Activated B cell treated with CpG ODN at 0.5 μM for 24 hours (primary cell): ENCODE measurements at regions not wholly inside any gene's neighbourhood (a gene's known extent, or its start where the extent isn't known, plus 50 kb on each side); places are given as distances from the start of the nearest gene placed in this dataset.
"Not testable (repeated sequence)": the region's sequence is repeated elsewhere in the genome, so short reads cannot be mapped to it uniquely, and the experiment has no call there.

Experiments used
- ATAC-seq: fragments of 200-7000 bp; cut with Tn5 transposase; one replicate; pipeline ENCODE4 v1.10.0; 2021; ENCODE audit warnings: low read depth, mild to moderate bottlenecking, moderate library complexity
- CTCF ChIA-PET: fragments of 350-600 bp; sonication (Branson Sonifier 250); formaldehyde crosslinking; loops from one replicate; lab custom pipeline; 2021; ENCODE audit warnings: antibody characterized with exemption; lab: Charles Lee
- POLR2A ChIA-PET: fragments of 350-600 bp; sonication (Branson Sonifier 250); formaldehyde crosslinking; loops from one replicate; lab custom pipeline; 2021; ENCODE audit warnings: antibody characterized with exemption; lab: Charles Lee
- DNase-seq: peaks from one replicate; pipeline ENCODE4 v3.0.0; 2022
- H3K27ac Mint-ChIP-seq: one replicate; pipeline ENCODE4 v1.8.0; 2020; ENCODE audit warnings: mixed read lengths
- H3K27me3 Mint-ChIP-seq: one replicate; pipeline ENCODE4 v1.8.0; 2021; ENCODE audit warnings: mixed read lengths
- H3K36me3 Mint-ChIP-seq: one replicate; pipeline ENCODE4 v1.8.0; 2021; ENCODE audit warnings: low read depth, mixed read lengths
- H3K4me1 Mint-ChIP-seq: one replicate; pipeline ENCODE4 v1.8.0; 2021; ENCODE audit warnings: mixed read lengths
- H3K4me3 Mint-ChIP-seq: one replicate; pipeline ENCODE4 v1.8.0; 2020; ENCODE audit warnings: mild to moderate bottlenecking, mixed read lengths
- H3K9me3 Mint-ChIP-seq: one replicate; pipeline ENCODE4 v1.8.0; 2020; ENCODE audit warnings: mixed read lengths
- CTCF ChIP-seq: fragments of 200-600 bp; IDR thresholded peaks from one replicate; pipeline ENCODE4 v1.8.0; 2022; ENCODE audit warnings: antibody characterized with exemption, mild to moderate bottlenecking
- intact Hi-C: fragments of 100-400 bp; cut with micrococcal nuclease; formaldehyde crosslinking; loops from one replicate; pipeline ENCODE4 v1.15.1; 2024

GRCh38 chr2:91839904-91840868, 3031.0 kb upstream of the TEKT4 start:
- no peak overlapping the region for H3K27ac Mint-ChIP-seq
- TF ChIP-seq CTCF, result no peak
- ChIA-PET CTCF (no interaction called here), POLR2A (no interaction called here)
- no peak overlapping the region for H3K4me3 Mint-ChIP-seq
- intact Hi-C loops, result no loop called here
- ATAC-seq (no peak), DNase-seq (no peak)
- no peaks in the 10 kb centered on the region for H3K9me3 Mint-ChIP-seq
- H3K36me3 Mint-ChIP-seq, result no peaks in the 10 kb centered on the region
- peaks cover 3% of the 10 kb centered on the region for H3K4me1 Mint-ChIP-seq
- H3K27me3 Mint-ChIP-seq, result peaks cover 20% of the 10 kb centered on the region

- DNase-seq, CTCF ChIA-PET, H3K4me1 Mint-ChIP-seq, H3K36me3 Mint-ChIP-seq, H3K9me3 Mint-ChIP-seq, POLR2A ChIA-PET, H3K27ac Mint-ChIP-seq, intact Hi-C loops, H3K4me3 Mint-ChIP-seq, ATAC-seq: not testable (repeated sequence)
- peaks cover 21% of the 10 kb centered on the region for H3K27me3 Mint-ChIP-seq
These were observed 3029.0 kb upstream of the TEKT4 start for GRCh38 chr2:91842264-91842663.

GRCh38 chr2:91842913-91843312, 3028.3 kb upstream of the TEKT4 start:
- H3K4me1 Mint-ChIP-seq, DNase-seq, H3K27ac Mint-ChIP-seq, CTCF ChIA-PET, H3K4me3 Mint-ChIP-seq, intact Hi-C loops, POLR2A ChIA-PET, H3K36me3 Mint-ChIP-seq, ATAC-seq, H3K9me3 Mint-ChIP-seq: not testable (repeated sequence)
- H3K27me3 Mint-ChIP-seq, result peaks cover 21% of the 10 kb centered on the region

- CTCF ChIA-PET, H3K27ac Mint-ChIP-seq, ATAC-seq, intact Hi-C loops, H3K36me3 Mint-ChIP-seq, DNase-seq, POLR2A ChIA-PET, H3K4me1 Mint-ChIP-seq, H3K9me3 Mint-ChIP-seq, H3K4me3 Mint-ChIP-seq: not testable (repeated sequence)
- peaks cover 21% of the 10 kb centered on the region for H3K27me3 Mint-ChIP-seq
These were observed 3027.3 kb upstream of the TEKT4 start for GRCh38 chr2:91843723-91844450.

- peaks cover 21% of the 10 kb centered on the region for H3K27me3 Mint-ChIP-seq
- H3K4me3 Mint-ChIP-seq, CTCF ChIA-PET, H3K4me1 Mint-ChIP-seq, H3K9me3 Mint-ChIP-seq, POLR2A ChIA-PET, H3K27ac Mint-ChIP-seq, ATAC-seq, intact Hi-C loops, H3K36me3 Mint-ChIP-seq, DNase-seq: not testable (repeated sequence)
These were observed 3026.8 kb upstream of the TEKT4 start for GRCh38 chr2:91844451-91844825.

GRCh38 chr2:91846388-91846787, 3024.8 kb upstream of the TEKT4 start:
- H3K4me3 Mint-ChIP-seq, POLR2A ChIA-PET, ATAC-seq: not testable (repeated sequence)

GRCh38 chr2:91851689-91852420, 3019.4 kb upstream of the TEKT4 start:
- CTCF ChIA-PET, intact Hi-C loops, H3K36me3 Mint-ChIP-seq, H3K4me3 Mint-ChIP-seq, H3K4me1 Mint-ChIP-seq, H3K27me3 Mint-ChIP-seq, POLR2A ChIA-PET, H3K27ac Mint-ChIP-seq, ATAC-seq, DNase-seq, H3K9me3 Mint-ChIP-seq: not testable (repeated sequence)

More at GRCh38 chr2:91846388-91846787, 3024.8 kb upstream of the TEKT4 start:
- H3K9me3 Mint-ChIP-seq, H3K36me3 Mint-ChIP-seq, CTCF ChIA-PET, H3K4me1 Mint-ChIP-seq, DNase-seq, H3K27ac Mint-ChIP-seq, intact Hi-C loops: not testable (repeated sequence)
- peaks cover 12% of the 10 kb centered on the region for H3K27me3 Mint-ChIP-seq

GRCh38 chr2:91856971-91857370, 3014.3 kb upstream of the TEKT4 start:
- CTCF ChIA-PET, DNase-seq, H3K27ac Mint-ChIP-seq, H3K4me3 Mint-ChIP-seq, H3K36me3 Mint-ChIP-seq, POLR2A ChIA-PET, intact Hi-C loops, H3K27me3 Mint-ChIP-seq, H3K4me1 Mint-ChIP-seq, H3K9me3 Mint-ChIP-seq, ATAC-seq: not testable (repeated sequence)

GRCh38 chr2:91857711-91858110, 3013.5 kb upstream of the TEKT4 start:
- H3K4me3 Mint-ChIP-seq, H3K9me3 Mint-ChIP-seq, H3K27me3 Mint-ChIP-seq, DNase-seq, H3K36me3 Mint-ChIP-seq, H3K4me1 Mint-ChIP-seq, ATAC-seq, intact Hi-C loops, POLR2A ChIA-PET, CTCF ChIA-PET, H3K27ac Mint-ChIP-seq: not testable (repeated sequence)

GRCh38 chr2:91871716-91872115, 2999.5 kb upstream of the TEKT4 start:
- H3K9me3 Mint-ChIP-seq, intact Hi-C loops, H3K4me3 Mint-ChIP-seq, H3K27me3 Mint-ChIP-seq, H3K4me1 Mint-ChIP-seq, POLR2A ChIA-PET, H3K27ac Mint-ChIP-seq, CTCF ChIA-PET, DNase-seq, ATAC-seq, H3K36me3 Mint-ChIP-seq: not testable (repeated sequence)
